GM23248 (cell line): ENCODE measurements at regions not wholly inside any gene's neighbourhood (a gene's known extent, or its start where the extent isn't known, plus 50 kb on each side); places are given as distances from the start of the nearest gene placed in this dataset.
"Not testable (repeated sequence)": the region's sequence is repeated elsewhere in the genome, so short reads cannot be mapped to it uniquely, and the experiment has no call there.

Source experiments
- DNase-seq: peaks from one replicate; pipeline ENCODE4 v3.0.0-alpha.2; 2015
- H2AFZ ChIP-seq: fragments of 200-600 bp; sonication (generic); 2 replicates; pipeline ENCODE4 v1.6.1; 2016; ENCODE audit warnings: antibody characterized with exemption
- H3F3A ChIP-seq: fragments of 200-600 bp; sonication (generic); 2 replicates; pipeline ENCODE4 v1.6.1; 2016; ENCODE audit warnings: mild to moderate bottlenecking, antibody characterized with exemption, mixed run types; ENCODE audit not compliant: insufficient read depth
- H3K27ac ChIP-seq: fragments of 200-600 bp; sonication (generic); 2 replicates; pipeline ENCODE4 v1.5.1; 2016; ENCODE audit warnings: mild to moderate bottlenecking
- H3K27me3 ChIP-seq: fragments of 200-600 bp; sonication (generic); replicated peaks from 2 replicates; pipeline ENCODE4 v1.6.1; 2016; ENCODE audit warnings: mild to moderate bottlenecking; ENCODE audit not compliant: insufficient read depth
- H3K36me3 ChIP-seq: fragments of 200-600 bp; sonication (generic); 2 replicates; pipeline ENCODE4 v1.6.1; 2016; ENCODE audit warnings: low read depth, mild to moderate bottlenecking
- H3K4me1 ChIP-seq: fragments of 200-600 bp; sonication (generic); 2 replicates; pipeline ENCODE4 v1.6.1; 2016; ENCODE audit warnings: mild to moderate bottlenecking; ENCODE audit not compliant: insufficient read depth
- H3K4me2 ChIP-seq: fragments of 200-600 bp; sonication (generic); one replicate; pipeline ENCODE4 v1.6.1; 2016; ENCODE audit warnings: mild to moderate bottlenecking; ENCODE audit not compliant: unreplicated experiment
- H3K4me3 ChIP-seq: fragments of 200-600 bp; sonication (generic); 2 replicates; pipeline ENCODE4 v1.5.1; 2016; ENCODE audit warnings: mild to moderate bottlenecking
- H3K79me2 ChIP-seq: fragments of 200-600 bp; sonication (generic); 2 replicates; pipeline ENCODE4 v1.6.1; 2016; ENCODE audit warnings: mild to moderate bottlenecking; ENCODE audit not compliant: insufficient read depth
- H3K9ac ChIP-seq: fragments of 200-600 bp; sonication (generic); 2 replicates; pipeline ENCODE4 v1.6.1; 2016; ENCODE audit warnings: mild to moderate bottlenecking
- H3K9me2 ChIP-seq: fragments of 200-600 bp; sonication (generic); 2 replicates; pipeline ENCODE4 v1.6.1; 2016; ENCODE audit warnings: mixed run types, mild to moderate bottlenecking, moderate library complexity; ENCODE audit not compliant: insufficient read depth
- H3K9me3 ChIP-seq: fragments of 200-600 bp; sonication (generic); one replicate; pipeline ENCODE4 v1.6.1; 2017; ENCODE audit warnings: low read depth
- H4K20me1 ChIP-seq: fragments of 200-600 bp; sonication (generic); 2 replicates; pipeline ENCODE4 v1.6.0; 2016; ENCODE audit not compliant: insufficient read depth
- EZH2 ChIP-seq: fragments of 200-600 bp; sonication (generic); IDR thresholded peaks from 2 replicates; pipeline ENCODE4 v1.6.1; 2018; ENCODE audit warnings: antibody characterized with exemption, mild to moderate bottlenecking; ENCODE audit not compliant: insufficient read depth, poor library complexity, severe bottlenecking
- EZH2phosphoT487 ChIP-seq: fragments of 200-600 bp; sonication (generic); IDR thresholded peaks from 2 replicates; pipeline ENCODE4 v1.6.1; 2018; ENCODE audit warnings: antibody characterized with exemption, moderate library complexity, mild to moderate bottlenecking, low read depth; ENCODE audit not compliant: insufficient read depth
- WGBS, 2 experiments: methylation state at CpG; one replicate each; pipeline ENCODE4 v1.1.6; 2015 to 2017; ENCODE audit warnings: low lambda C conversion rate in 2 of 2, low coverage in 1 of 2; ENCODE audit errors: missing lambda C conversion rate in 2 of 2; 5-methylcytosine and 5-hydroxymethylcytosine counted together
- in situ Hi-C: fragments of 300-500 bp; cut with MboI; formaldehyde crosslinking; loops from 2 replicates; pipeline ENCODE4 v1.15.0; 2020

DNA sequence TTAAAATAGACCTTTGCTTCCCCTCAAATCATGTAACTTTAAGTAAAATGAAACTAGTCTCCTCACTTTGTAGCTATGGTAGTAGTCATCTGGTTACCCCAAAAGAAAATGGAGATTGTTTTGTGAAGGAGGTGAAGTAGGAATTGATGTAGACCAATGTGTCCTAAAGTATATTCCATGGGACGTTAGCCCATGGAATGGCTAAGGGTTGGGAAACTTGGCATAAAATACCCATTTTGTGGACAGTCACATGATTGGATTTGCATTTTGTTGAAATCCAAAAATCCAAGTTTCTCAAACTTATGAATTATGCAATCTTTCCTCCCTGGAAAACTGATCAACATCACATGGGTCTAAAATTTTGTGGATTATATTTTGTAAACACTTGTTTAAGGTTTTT, 290.6 kb downstream of the OSTF1 start:
- H3K9ac ChIP-seq = no peak overlapping the region
- no peaks in the 10 kb centered on the region for H3K4me1 ChIP-seq
- no peak overlapping the region for H3K4me2 ChIP-seq
- no peaks in the 10 kb centered on the region for H3K9me3 ChIP-seq
- no peak overlapping the region for H3K27ac ChIP-seq
- no peak overlapping the region for H2AFZ ChIP-seq
- H3F3A ChIP-seq = no peaks in the 10 kb centered on the region
- no peak overlapping the region for H3K4me3 ChIP-seq
- no peaks in the 10 kb centered on the region for H3K9me2 ChIP-seq
- no peaks in the 10 kb centered on the region for H3K79me2 ChIP-seq
- 0 to 4% methylated on average over 1 of the region's 1 CpG for WGBS, 2 experiments
- H3K27me3 ChIP-seq = no peaks in the 10 kb centered on the region
- in situ Hi-C loops = no loop called here
- no peak for TF ChIP-seq EZH2phosphoT487
- TF ChIP-seq EZH2 = no peak
- H3K36me3 ChIP-seq = no peaks in the 10 kb centered on the region
- H4K20me1 ChIP-seq = no peaks in the 10 kb centered on the region
- no peak for DNase-seq

DNA sequence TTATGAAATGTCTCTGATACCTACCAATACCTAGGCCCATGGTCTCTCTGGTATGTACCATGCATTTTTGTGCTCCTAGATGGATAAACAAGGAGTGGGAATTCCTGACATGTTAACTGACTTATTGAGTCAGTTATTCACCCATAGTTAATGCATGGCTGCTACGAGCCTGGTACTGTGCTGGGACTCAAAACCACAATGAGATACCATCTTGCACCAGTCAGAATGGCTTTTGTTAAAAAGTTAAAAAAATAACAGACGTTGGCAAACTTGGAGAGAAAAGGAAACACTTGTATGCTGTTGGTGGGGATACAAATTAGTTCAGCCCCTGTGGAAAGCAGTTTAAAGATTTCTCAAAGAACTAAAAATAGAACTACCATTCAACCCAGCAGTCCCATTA, 293.8 kb downstream of the OSTF1 start:
- H2AFZ ChIP-seq = no peak overlapping the region
- 11 to 20% methylated on average over 2 of the region's 2 CpGs for WGBS, 2 experiments
- in situ Hi-C loops = no loop called here

DNA sequence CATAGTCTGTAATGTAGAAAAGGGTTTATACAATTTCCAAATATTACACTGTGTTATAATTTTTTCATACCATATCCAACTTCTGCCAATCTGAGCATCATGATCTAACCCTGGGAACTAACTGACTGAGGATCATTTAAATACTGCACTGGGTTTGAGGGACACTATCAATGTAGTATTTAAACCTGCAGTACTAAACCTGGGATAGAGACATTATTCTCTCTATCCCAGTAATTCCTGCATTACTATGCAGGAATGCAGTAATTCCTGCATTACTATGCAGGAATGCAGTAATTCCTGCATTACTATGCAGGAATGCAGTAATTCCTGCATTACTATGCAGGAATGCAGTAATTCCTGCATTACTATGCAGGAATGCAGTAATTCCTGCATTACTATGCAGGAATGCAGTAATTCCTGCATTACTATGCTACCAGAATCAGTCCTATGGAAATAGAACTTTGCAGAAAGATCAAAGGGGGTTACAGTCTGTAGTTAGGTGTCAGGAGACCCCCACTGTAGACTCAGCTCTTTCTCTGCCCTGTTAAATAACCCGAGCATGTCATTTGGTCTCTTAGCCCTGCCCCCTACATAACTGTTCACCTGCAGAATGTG, 295.2 kb downstream of the OSTF1 start:
- H3K4me2 ChIP-seq, H3F3A ChIP-seq, H3K4me3 ChIP-seq, in situ Hi-C loops, H3K36me3 ChIP-seq, DNase-seq, H3K4me1 ChIP-seq, H3K9me3 ChIP-seq, H3K27ac ChIP-seq, H3K9me2 ChIP-seq, H4K20me1 ChIP-seq, H3K79me2 ChIP-seq, H3K9ac ChIP-seq, H2AFZ ChIP-seq, H3K27me3 ChIP-seq: not testable (repeated sequence)
- WGBS, 2 experiments = 10 to 26% methylated on average over 1 of the region's 1 CpG

More for the DNA sequence above, 293.8 kb downstream of the OSTF1 start:
- H3K9me2 ChIP-seq = no peaks in the 10 kb centered on the region
- H3K9ac ChIP-seq = no peak overlapping the region
- H3F3A ChIP-seq = no peaks in the 10 kb centered on the region
- H4K20me1 ChIP-seq = no peaks in the 10 kb centered on the region
- H3K4me1 ChIP-seq = no peaks in the 10 kb centered on the region
- no peak overlapping the region for H3K4me2 ChIP-seq
- H3K36me3 ChIP-seq = no peaks in the 10 kb centered on the region
- H3K27me3 ChIP-seq = no peaks in the 10 kb centered on the region
- TF ChIP-seq EZH2 (no peak), EZH2phosphoT487 (no peak)
- no peaks in the 10 kb centered on the region for H3K9me3 ChIP-seq
- no peaks in the 10 kb centered on the region for H3K79me2 ChIP-seq
- H3K27ac ChIP-seq = no peak overlapping the region
- no peak for DNase-seq
- H3K4me3 ChIP-seq = no peak overlapping the region

DNA sequence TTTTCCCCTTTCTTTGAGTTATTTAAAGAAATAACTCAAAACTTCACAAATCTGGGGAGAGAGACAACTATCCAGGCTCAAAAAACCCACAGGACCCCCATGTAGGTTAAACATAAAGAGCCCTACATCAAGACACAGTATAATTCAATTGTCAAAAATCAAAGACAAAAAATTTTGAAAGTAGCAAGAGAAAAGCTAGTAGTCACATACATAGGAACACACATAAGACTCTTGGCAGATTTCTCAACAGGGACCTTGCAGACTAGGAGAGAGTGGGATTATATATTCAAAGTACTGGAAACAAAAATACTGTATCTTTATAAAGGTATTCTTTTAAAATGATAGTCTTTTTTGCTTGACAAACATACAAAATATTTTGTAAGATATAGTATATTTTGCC, 296.9 kb downstream of the OSTF1 start:
- H3K4me2 ChIP-seq = no peak overlapping the region
- no peak for TF ChIP-seq EZH2phosphoT487
- in situ Hi-C loops = no loop called here
- H3K9ac ChIP-seq = no peak overlapping the region
- H3K4me1 ChIP-seq = no peaks in the 10 kb centered on the region
- DNase-seq = no peak
- no peak overlapping the region for H3K4me3 ChIP-seq
- no peaks in the 10 kb centered on the region for H3K9me2 ChIP-seq
- no peaks in the 10 kb centered on the region for H3K27me3 ChIP-seq
- no peak overlapping the region for H3K27ac ChIP-seq
- no peaks in the 10 kb centered on the region for H3K79me2 ChIP-seq
- H3F3A ChIP-seq = no peaks in the 10 kb centered on the region
- no peaks in the 10 kb centered on the region for H4K20me1 ChIP-seq
- no peak overlapping the region for H2AFZ ChIP-seq
- no peaks in the 10 kb centered on the region for H3K9me3 ChIP-seq
- H3K36me3 ChIP-seq = no peaks in the 10 kb centered on the region

DNA sequence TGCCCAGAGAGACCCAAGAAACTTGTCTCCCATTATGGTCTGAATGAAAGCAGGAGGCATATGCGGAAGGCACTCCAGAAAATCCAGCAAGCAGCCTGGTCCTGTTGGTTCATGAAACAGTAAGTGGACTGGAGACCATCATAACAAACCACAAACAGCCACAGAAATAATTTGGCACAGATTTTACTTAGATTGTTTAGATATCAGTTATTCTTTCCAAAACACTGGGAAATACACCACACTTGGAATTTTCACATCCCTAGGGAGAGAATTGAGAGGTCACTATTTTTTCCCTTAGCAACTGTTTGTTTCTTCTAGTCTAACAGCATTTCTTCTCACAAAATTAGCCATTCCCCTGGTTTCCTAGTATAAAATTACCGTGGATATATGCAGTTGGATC, 300.8 kb downstream of the OSTF1 start:
- H3K9me3 ChIP-seq = no peaks in the 10 kb centered on the region
- 26 to 27% methylated on average over 2 of the region's 2 CpGs for WGBS, 2 experiments
- H3K4me3 ChIP-seq = no peak overlapping the region
- H3K27me3 ChIP-seq = no peaks in the 10 kb centered on the region
- no peak overlapping the region for H3K4me2 ChIP-seq
- H3K27ac ChIP-seq = no peak overlapping the region
- TF ChIP-seq EZH2phosphoT487 (no peak), EZH2 (no peak)
- H3K79me2 ChIP-seq = no peaks in the 10 kb centered on the region
- H3K9me2 ChIP-seq = no peaks in the 10 kb centered on the region
- no peaks in the 10 kb centered on the region for H3K4me1 ChIP-seq
- H2AFZ ChIP-seq = no peak overlapping the region
- in situ Hi-C loops = no loop called here
- H3K36me3 ChIP-seq = no peaks in the 10 kb centered on the region
- DNase-seq = no peak
- H4K20me1 ChIP-seq = no peaks in the 10 kb centered on the region
- H3F3A ChIP-seq = no peaks in the 10 kb centered on the region
- no peak overlapping the region for H3K9ac ChIP-seq
